Upper lobe of left lung (tissue), 6 donors: ENCODE measurements at regions not wholly inside any gene's neighbourhood (a gene's known extent, or its start where the extent isn't known, plus 50 kb on each side); places are given as distances from the start of the nearest gene placed in this dataset.

Source experiments
- ATAC-seq, 2 donors: fragments of 200-7000 bp; cut with Tn5 transposase; one replicate each; pipeline ENCODE4 v1.9.1; 2022; ENCODE audit warnings: mild to moderate bottlenecking in 2 of 2, moderate library complexity in 2 of 2; ENCODE audit not compliant: low FRiP score in 2 of 2
- DNase-seq, 2 donors: peaks; one replicate each; pipeline ENCODE4 v3.0.0-alpha.2; 2019 to 2020
- H3K27ac ChIP-seq, 4 donors: fragments of 200-600 bp; sonication (generic); one replicate each; pipeline ENCODE4 v1.5.1; 2016 to 2019
- H3K27me3 ChIP-seq, 4 donors: fragments of 200-600 bp; sonication (generic); one replicate each; pipeline ENCODE4 v1.5.1; 2017 to 2019
- H3K36me3 ChIP-seq, 4 donors: fragments of 200-600 bp; sonication (generic); one replicate each; pipeline ENCODE4 v1.5.1; 2016 to 2019
- H3K4me1 ChIP-seq, 4 donors: fragments of 200-600 bp; sonication (generic); one replicate each; pipeline ENCODE4 v1.5.1; 2018 to 2019
- H3K4me3 ChIP-seq, 4 donors: fragments of 200-600 bp; sonication (generic); one replicate each; pipeline ENCODE4 v1.5.1; 2017 to 2019; ENCODE audit warnings: mild to moderate bottlenecking in 2 of 4, moderate library complexity in 1 of 4
- H3K9me3 ChIP-seq, 4 donors: fragments of 200-600 bp; sonication (generic); one replicate each; pipeline ENCODE4 v1.5.1; 2018 to 2019
- EP300 ChIP-seq, 4 donors: sonication (generic); formaldehyde crosslinking; IDR thresholded peaks; one replicate each; pipeline ENCODE4 v1.5.1; 2017; ENCODE audit warnings: antibody characterized with exemption in 4 of 4, control low read depth in 2 of 4
- POLR2A ChIP-seq, 4 donors: fragments of 450-650 bp; IDR thresholded peaks; one replicate each; pipeline ENCODE4 v1.5.1; 2016 to 2017; ENCODE audit warnings: antibody characterized with exemption in 4 of 4, mild to moderate bottlenecking in 2 of 4
- POLR2AphosphoS5 ChIP-seq, 2 donors: sonication (generic); formaldehyde crosslinking; IDR thresholded peaks; one replicate each; pipeline ENCODE4 v1.5.1; 2017; ENCODE audit warnings: antibody characterized with exemption in 2 of 2
- WGBS, 2 donors: methylation state at CpG; one replicate each; pipeline ENCODE4 v1.1.5; 2017 to 2018; 5-methylcytosine and 5-hydroxymethylcytosine counted together
- TF ChIP-seq, protein P1 (sequence below), 6 experiments: fragments of 450-650 bp in 4 of 6; fragments of 200-600 bp in 2 of 6; sonication (generic) in 2 of 6; IDR thresholded peaks; one replicate each; pipeline ENCODE4 v1.5.1; 2016 to 2019; ENCODE audit warnings: antibody characterized with exemption in 6 of 6
- donor health status: DM: no; HTN: no; CAD: no; lungs with moderate emphysema.
- donor health status: DM: no; HTN: yes; CAD: no; lungs with severe emphysema.

DNA sequence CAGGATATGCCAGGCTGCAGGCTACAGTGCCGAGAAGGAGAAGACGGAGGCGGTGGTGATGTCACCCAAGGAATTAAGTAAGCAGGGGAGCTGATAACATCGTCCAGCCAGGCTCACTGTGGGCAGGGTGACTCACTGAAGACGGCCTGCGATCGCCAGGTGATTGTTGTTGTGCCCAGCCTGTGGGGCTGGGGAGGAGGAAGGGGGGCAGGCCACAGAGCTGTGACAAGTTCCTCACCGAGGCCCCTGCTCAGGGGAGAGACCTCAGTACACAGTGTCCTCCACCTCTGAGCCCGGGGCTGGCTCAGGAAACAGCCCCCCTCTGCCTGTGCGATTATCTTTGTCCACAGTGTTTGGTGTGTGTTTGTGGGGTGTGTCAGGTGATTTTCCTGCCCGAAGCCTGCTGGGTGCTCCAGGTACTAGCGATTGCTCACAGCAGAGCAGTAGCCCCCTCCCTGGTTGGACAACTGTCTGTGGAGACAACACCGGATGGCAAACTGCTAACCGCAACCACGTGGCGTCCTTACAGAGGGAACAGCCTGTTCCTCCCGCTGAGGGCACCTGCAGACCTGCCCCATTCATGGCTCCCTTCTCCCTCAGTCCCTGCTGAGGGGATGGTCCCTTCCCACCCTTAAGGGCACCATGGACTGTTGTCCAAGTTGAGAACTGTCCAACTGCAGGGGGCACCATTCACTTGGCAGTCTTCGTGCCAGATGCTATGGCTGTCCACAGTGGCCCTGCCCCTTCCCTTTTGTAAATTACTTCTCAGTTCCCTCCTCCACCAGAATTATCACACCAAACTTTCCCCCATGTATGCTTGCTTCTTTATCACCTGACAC is 95.1 kb downstream of the ZFP36L2 start:
- WGBS, 2 donors, result 36 to 41% methylated on average over 8 to 16 of the region's 18 CpGs
- Histone ChIP-seq H3K4me3 (no peak overlapping the region), H3K4me1 (peaks cover 79 to 96% (median 85%) of the 10 kb centered on the region in 4 donors), H3K27me3 (no peaks in the 10 kb centered on the region), H3K27ac (peak overlapping the region; percentile 79 to 92 (median 88)), H3K9me3 (no peaks in the 10 kb centered on the region), H3K36me3 (no peaks in the 10 kb centered on the region)
- TF ChIP-seq EP300 (IDR thresholded peaks at IDR 0.05) (peak; percentile 22 to 92 (median 81)), POLR2A (IDR thresholded peaks at IDR 0.05) (peak in 1 of 4 donors; percentile 58), POLR2AphosphoS5 (IDR thresholded peaks at IDR 0.05) (peak; percentile 74 to 90)
- TF ChIP-seq, protein P1, sequence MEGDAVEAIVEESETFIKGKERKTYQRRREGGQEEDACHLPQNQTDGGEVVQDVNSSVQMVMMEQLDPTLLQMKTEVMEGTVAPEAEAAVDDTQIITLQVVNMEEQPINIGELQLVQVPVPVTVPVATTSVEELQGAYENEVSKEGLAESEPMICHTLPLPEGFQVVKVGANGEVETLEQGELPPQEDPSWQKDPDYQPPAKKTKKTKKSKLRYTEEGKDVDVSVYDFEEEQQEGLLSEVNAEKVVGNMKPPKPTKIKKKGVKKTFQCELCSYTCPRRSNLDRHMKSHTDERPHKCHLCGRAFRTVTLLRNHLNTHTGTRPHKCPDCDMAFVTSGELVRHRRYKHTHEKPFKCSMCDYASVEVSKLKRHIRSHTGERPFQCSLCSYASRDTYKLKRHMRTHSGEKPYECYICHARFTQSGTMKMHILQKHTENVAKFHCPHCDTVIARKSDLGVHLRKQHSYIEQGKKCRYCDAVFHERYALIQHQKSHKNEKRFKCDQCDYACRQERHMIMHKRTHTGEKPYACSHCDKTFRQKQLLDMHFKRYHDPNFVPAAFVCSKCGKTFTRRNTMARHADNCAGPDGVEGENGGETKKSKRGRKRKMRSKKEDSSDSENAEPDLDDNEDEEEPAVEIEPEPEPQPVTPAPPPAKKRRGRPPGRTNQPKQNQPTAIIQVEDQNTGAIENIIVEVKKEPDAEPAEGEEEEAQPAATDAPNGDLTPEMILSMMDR (IDR thresholded peaks at IDR 0.05), result peak in 5 of 6 experiments; percentile 53 to 87 (median 76)
- DNase-seq, result peak in 1 of 2 donors; percentile 94
- ATAC-seq, result peak; percentile 68 to 81

DNA sequence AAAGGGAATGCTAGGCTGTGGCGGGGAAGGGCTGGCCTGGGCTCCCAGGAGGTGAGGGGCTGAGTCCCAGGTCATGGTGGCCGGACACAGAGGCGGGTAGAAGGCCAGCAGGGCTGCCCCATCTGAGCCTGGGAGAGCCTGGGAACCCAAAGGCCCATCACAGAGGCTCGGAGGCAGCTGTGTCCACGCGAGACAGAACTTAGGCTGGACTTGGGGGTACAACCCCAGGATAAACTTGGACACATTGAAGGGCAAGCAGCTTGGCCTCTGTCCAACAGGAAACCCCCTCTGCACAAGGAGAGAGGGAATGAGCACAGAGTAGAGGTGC is 95.9 kb downstream of the ZFP36L2 start:
- H3K27ac ChIP-seq, result peak overlapping the region; percentile 79 to 92 (median 88)
- H3K4me3 ChIP-seq, result no peak overlapping the region
- H3K36me3 ChIP-seq, result no peaks in the 10 kb centered on the region
- H3K9me3 ChIP-seq, result no peaks in the 10 kb centered on the region
- ATAC-seq (no peak), DNase-seq (no peak)
- no peaks in the 10 kb centered on the region for H3K27me3 ChIP-seq
- 92 to 96% methylated on average over 4 to 6 of the region's 6 CpGs for WGBS, 2 donors
- peaks cover 71 to 88% (median 78%) of the 10 kb centered on the region in 4 donors for H3K4me1 ChIP-seq
- TF ChIP-seq, protein P1 (IDR thresholded peaks at IDR 0.05), result no peak
- TF ChIP-seq POLR2AphosphoS5 (IDR thresholded peaks at IDR 0.05) (no peak), EP300 (IDR thresholded peaks at IDR 0.05) (no peak), POLR2A (IDR thresholded peaks at IDR 0.05) (no peak)

GRCh38 chr2:43129676-43130547 is 96.5 kb downstream of the ZFP36L2 start:
- Histone ChIP-seq H3K4me1 (peaks cover 67 to 84% (median 72%) of the 10 kb centered on the region in 4 donors), H3K9me3 (no peaks in the 10 kb centered on the region), H3K27me3 (no peaks in the 10 kb centered on the region), H3K27ac (peak overlapping the region; percentile 79 to 92 (median 88)), H3K36me3 (no peaks in the 10 kb centered on the region), H3K4me3 (no peak overlapping the region)
- DNase-seq (peak; percentile 52 to 80), ATAC-seq (peak in 1 of 2 donors; percentile 52)
- TF ChIP-seq EP300 (IDR thresholded peaks at IDR 0.05), result peak in 2 of 4 donors; percentile 34 to 79
- peak in 1 of 4 donors; percentile 71 for TF ChIP-seq POLR2A (IDR thresholded peaks at IDR 0.05)
- TF ChIP-seq POLR2AphosphoS5 (IDR thresholded peaks at IDR 0.05), result peak in 1 of 2 donors; percentile 32
- TF ChIP-seq, protein P1 (IDR thresholded peaks at IDR 0.05), result no peak
- 53% methylated on average over 11 to 13 of the region's 14 CpGs for WGBS, 2 donors

DNA sequence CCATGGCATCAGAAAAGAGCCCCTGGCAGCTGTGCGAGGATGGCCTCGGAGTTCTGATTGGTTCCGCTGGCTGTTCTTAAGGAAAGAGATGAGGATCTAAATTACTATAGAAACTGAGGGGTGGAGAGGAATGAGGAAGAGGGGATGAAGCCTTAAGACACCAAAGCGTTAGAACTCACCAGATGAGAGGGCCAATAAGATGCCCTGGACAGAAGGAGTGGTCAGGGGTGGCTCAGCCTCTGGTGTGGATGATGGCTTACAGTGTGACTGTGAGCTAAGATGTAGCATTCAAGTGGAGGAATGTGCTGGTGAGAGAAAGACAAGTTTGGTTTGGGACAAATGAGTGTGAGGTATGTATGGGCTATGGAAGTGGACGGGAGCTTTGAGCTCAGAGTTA is 97.8 kb downstream of the ZFP36L2 start:
- no peak for DNase-seq
- Histone ChIP-seq H3K36me3 (no peaks in the 10 kb centered on the region), H3K27me3 (no peaks in the 10 kb centered on the region), H3K9me3 (no peaks in the 10 kb centered on the region), H3K4me3 (no peak overlapping the region), H3K4me1 (peaks cover 54 to 70% (median 59%) of the 10 kb centered on the region in 4 donors), H3K27ac (peak overlapping the region; percentile 79 to 92 (median 88))
- 76 to 79% methylated on average over 5 of the region's 5 CpGs for WGBS, 2 donors
- ATAC-seq, result no peak
- TF ChIP-seq POLR2AphosphoS5 (IDR thresholded peaks at IDR 0.05), result no peak
- TF ChIP-seq POLR2A (IDR thresholded peaks at IDR 0.05), result no peak
- TF ChIP-seq EP300 (IDR thresholded peaks at IDR 0.05), result no peak
- TF ChIP-seq, protein P1 (IDR thresholded peaks at IDR 0.05), result no peak
